Transverse colon (tissue), 4 donors: ENCODE measurements at regions not wholly inside any gene's neighbourhood (a gene's known extent, or its start where the extent isn't known, plus 50 kb on each side); places are given as distances from the start of the nearest gene placed in this dataset.

Experiments used
- CTCF ChIP-seq, 5 experiments: fragments of 200-600 bp in 3 of 5; fragments of 450-650 bp in 2 of 5; sonication (generic) in 3 of 5; IDR thresholded peaks; 1 replicate in 2 of 5; 2 replicates in 3 of 5; pipeline ENCODE4 v1.5.1; 2016 to 2017; ENCODE audit warnings: antibody characterized with exemption in 5 of 5, inconsistent platforms in 3 of 5, mild to moderate bottlenecking in 2 of 5, moderate library complexity in 1 of 5
- EP300 ChIP-seq: sonication (generic); formaldehyde crosslinking; IDR thresholded peaks from one replicate; pipeline ENCODE4 v1.6.1; 2017; ENCODE audit warnings: antibody characterized with exemption, low read depth
- POLR2A ChIP-seq: fragments of 450-650 bp; IDR thresholded peaks from one replicate; pipeline ENCODE4 v1.6.1; 2016; ENCODE audit warnings: antibody characterized with exemption, mild to moderate bottlenecking, moderate library complexity
- POLR2AphosphoS5 ChIP-seq, 3 donors: sonication (generic); formaldehyde crosslinking; IDR thresholded peaks; one replicate each; pipeline ENCODE4 v1.6.1; 2016; ENCODE audit warnings: antibody characterized with exemption in 3 of 3

GRCh38 chr12:14243941-14244340 lies 121.5 kb upstream of the ATF7IP start:
- TF ChIP-seq CTCF (IDR thresholded peaks at IDR 0.05): no peak
- no peak for TF ChIP-seq EP300
- no peak for TF ChIP-seq POLR2A
- no peak for TF ChIP-seq POLR2AphosphoS5 (IDR thresholded peaks at IDR 0.05)
